ENCODE measurements at regions not wholly inside any gene's neighbourhood (a gene's known extent, or its start where the extent isn't known, plus 50 kb on each side); places are given as distances from the start of the nearest gene placed in this dataset.

- intact Hi-C loops (cut with micrococcal nuclease; ENCODE audit: unreplicated experiment), result no loop called here
- WGBS (ENCODE audit: low lambda C conversion rate), result 33% methylated on average over 3 of the region's 4 CpGs
- H3K4me1 ChIP-seq (ENCODE audit: insufficient read depth, low read length), result 0 out of 2 replicates have a peak, but pooled peaks cover 5% of the 10 kb centered on the region
- H3K27me3 ChIP-seq (ENCODE audit: control insufficient read depth in 1 of 2, insufficient read depth in 2 of 2, low read length in 2 of 2), result peaks cover 0 to 4% of the 10 kb centered on the region in 2 experiments; a peak in 2 of 5 replicates
- no peaks in the 10 kb centered on the region for H3K79me2 ChIP-seq (ENCODE audit: insufficient read depth, low read length)
- in situ Hi-C loops (cut with HindIII; ENCODE audit: extremely low pct_ligation_motif_present, low pct_unique_long_range_greater_than_20kb), result no loop called here
- no peaks in the 10 kb centered on the region for H3K36me3 ChIP-seq (replicated peaks in 1 of 2; ENCODE audit: control insufficient read depth in 1 of 2, insufficient read depth in 2 of 2, low read length in 2 of 2)
- ATAC-seq (peak; percentile 66), FAIRE-seq (no peak), DNase-seq (ENCODE audit: low spot score) (no peak)
- no peak overlapping the region for H3K9ac ChIP-seq (ENCODE audit: insufficient read depth, low read depth, low read length)
- no peaks in the 10 kb centered on the region for H4K20me1 ChIP-seq (ENCODE audit: insufficient read depth, low read length)
- ChIA-PET POLR2A (no interaction called here), CTCF (ENCODE audit: low intra/inter-chr PET ratio, low total read pairs) (no interaction called here)
- no peak overlapping the region for H3K27ac ChIP-seq (ENCODE audit: extremely low read length, insufficient read depth, low read length)
- no peaks in the 10 kb centered on the region for H3K9me3 ChIP-seq (ENCODE audit: low read length)
- no peak overlapping the region for H3K4me2 ChIP-seq (ENCODE audit: low read depth, low read length)
- H3K4me3 ChIP-seq (replicated peaks in 1 of 3; ENCODE audit: insufficient read depth in 1 of 3, low read depth in 2 of 3, low read length in 3 of 3), result no peak overlapping the region
- no TSS peak for BruUV-seq (replicated peaks)
- no peak overlapping the region for H2AFZ ChIP-seq (ENCODE audit: low read length)
- TF ChIP-seq FOXA1 (IDR thresholded peaks at IDR 0.05) (no peak), FOXA1 (CRISPR knock-in tag; IDR thresholded peaks at IDR 0.05) (peak; percentile 30; the same call in 1 of the 2 replicates), HNF4A (CRISPR knock-in tag; IDR thresholded peaks at IDR 0.05) (peak; percentile 28), ONECUT2 (CRISPR knock-in tag; IDR thresholded peaks at IDR 0.05) (peak; percentile 64), PITX1 (CRISPR knock-in tag; IDR thresholded peaks at IDR 0.05) (no peak), AHDC1 (CRISPR knock-in tag; IDR thresholded peaks at IDR 0.05; ENCODE audit: borderline replicate concordance) (0 out of 2 replicates have a peak, but pooled peaks have one; percentile 28), PAXIP1 (CRISPR knock-in tag; conservative IDR thresholded peaks at IDR 0.05) (0 out of 2 replicates have a peak, but pooled peaks have one; percentile 24), FOXA3 (CRISPR knock-in tag; IDR thresholded peaks at IDR 0.05) (peak; percentile 62; the same call in 1 of the 2 replicates), HDAC1 (CRISPR knock-in tag; IDR thresholded peaks at IDR 0.05) (peak; percentile 31; the same call in 1 of the 2 replicates)
Observed at GRCh38 chr15:79164043-79164442, 73.5 kb upstream of the RASGRF1 start.

All from HepG2 (cell line).